ENCODE measurements at regions not wholly inside any gene's neighbourhood (a gene's known extent, or its start where the extent isn't known, plus 50 kb on each side); places are given as distances from the start of the nearest gene placed in this dataset.

GRCh38 chr20:51918561-51918960 is 116.2 kb upstream of the SALL4 start:
- TF ChIP-seq CTCF (IDR thresholded peaks at IDR 0.05): no peak
- TF ChIP-seq POLR2A (IDR thresholded peaks at IDR 0.05): no peak
